GM23248 (cell line): ENCODE measurements at regions not wholly inside any gene's neighbourhood (a gene's known extent, or its start where the extent isn't known, plus 50 kb on each side); places are given as distances from the start of the nearest gene placed in this dataset.

ENCODE experiments used
- DNase-seq: peaks from one replicate; pipeline ENCODE4 v3.0.0-alpha.2; 2015
- H2AFZ ChIP-seq: fragments of 200-600 bp; sonication (generic); 2 replicates; pipeline ENCODE4 v1.6.1; 2016; ENCODE audit warnings: antibody characterized with exemption
- H3F3A ChIP-seq: fragments of 200-600 bp; sonication (generic); 2 replicates; pipeline ENCODE4 v1.6.1; 2016; ENCODE audit warnings: mild to moderate bottlenecking, antibody characterized with exemption, mixed run types; ENCODE audit not compliant: insufficient read depth
- H3K27ac ChIP-seq: fragments of 200-600 bp; sonication (generic); 2 replicates; pipeline ENCODE4 v1.5.1; 2016; ENCODE audit warnings: mild to moderate bottlenecking
- H3K27me3 ChIP-seq: fragments of 200-600 bp; sonication (generic); replicated peaks from 2 replicates; pipeline ENCODE4 v1.6.1; 2016; ENCODE audit warnings: mild to moderate bottlenecking; ENCODE audit not compliant: insufficient read depth
- H3K36me3 ChIP-seq: fragments of 200-600 bp; sonication (generic); 2 replicates; pipeline ENCODE4 v1.6.1; 2016; ENCODE audit warnings: low read depth, mild to moderate bottlenecking
- H3K4me1 ChIP-seq: fragments of 200-600 bp; sonication (generic); 2 replicates; pipeline ENCODE4 v1.6.1; 2016; ENCODE audit warnings: mild to moderate bottlenecking; ENCODE audit not compliant: insufficient read depth
- H3K4me2 ChIP-seq: fragments of 200-600 bp; sonication (generic); one replicate; pipeline ENCODE4 v1.6.1; 2016; ENCODE audit warnings: mild to moderate bottlenecking; ENCODE audit not compliant: unreplicated experiment
- H3K4me3 ChIP-seq: fragments of 200-600 bp; sonication (generic); 2 replicates; pipeline ENCODE4 v1.5.1; 2016; ENCODE audit warnings: mild to moderate bottlenecking
- H3K79me2 ChIP-seq: fragments of 200-600 bp; sonication (generic); 2 replicates; pipeline ENCODE4 v1.6.1; 2016; ENCODE audit warnings: mild to moderate bottlenecking; ENCODE audit not compliant: insufficient read depth
- H3K9ac ChIP-seq: fragments of 200-600 bp; sonication (generic); 2 replicates; pipeline ENCODE4 v1.6.1; 2016; ENCODE audit warnings: mild to moderate bottlenecking
- H3K9me2 ChIP-seq: fragments of 200-600 bp; sonication (generic); 2 replicates; pipeline ENCODE4 v1.6.1; 2016; ENCODE audit warnings: mixed run types, mild to moderate bottlenecking, moderate library complexity; ENCODE audit not compliant: insufficient read depth
- H3K9me3 ChIP-seq: fragments of 200-600 bp; sonication (generic); one replicate; pipeline ENCODE4 v1.6.1; 2017; ENCODE audit warnings: low read depth
- H4K20me1 ChIP-seq: fragments of 200-600 bp; sonication (generic); 2 replicates; pipeline ENCODE4 v1.6.0; 2016; ENCODE audit not compliant: insufficient read depth
- EZH2 ChIP-seq: fragments of 200-600 bp; sonication (generic); IDR thresholded peaks from 2 replicates; pipeline ENCODE4 v1.6.1; 2018; ENCODE audit warnings: antibody characterized with exemption, mild to moderate bottlenecking; ENCODE audit not compliant: insufficient read depth, poor library complexity, severe bottlenecking
- EZH2phosphoT487 ChIP-seq: fragments of 200-600 bp; sonication (generic); IDR thresholded peaks from 2 replicates; pipeline ENCODE4 v1.6.1; 2018; ENCODE audit warnings: antibody characterized with exemption, moderate library complexity, mild to moderate bottlenecking, low read depth; ENCODE audit not compliant: insufficient read depth
- WGBS, 2 experiments: methylation state at CpG; one replicate each; pipeline ENCODE4 v1.1.6; 2015 to 2017; ENCODE audit warnings: low lambda C conversion rate in 2 of 2, low coverage in 1 of 2; ENCODE audit errors: missing lambda C conversion rate in 2 of 2; 5-methylcytosine and 5-hydroxymethylcytosine counted together
- in situ Hi-C: fragments of 300-500 bp; cut with MboI; formaldehyde crosslinking; loops from 2 replicates; pipeline ENCODE4 v1.15.0; 2020

DNA sequence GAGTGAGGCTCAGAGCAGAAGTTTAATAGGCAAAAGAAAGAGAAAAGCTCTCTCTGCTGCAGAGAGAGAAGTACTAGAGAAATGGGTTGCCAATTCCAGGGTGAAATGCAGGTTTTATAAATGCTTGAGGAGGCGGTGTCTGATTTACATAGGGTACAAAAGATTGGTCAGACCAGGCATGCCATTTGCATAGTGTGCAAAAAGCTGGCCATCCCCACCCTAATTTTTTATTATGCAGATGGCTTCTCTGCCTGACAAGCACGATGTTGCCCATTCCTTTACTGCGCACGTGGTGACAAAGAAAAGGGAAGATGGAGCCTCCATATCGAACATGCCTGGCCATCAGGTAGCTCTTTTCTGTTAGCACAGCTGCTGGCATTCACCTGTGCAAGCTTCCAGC lies 209.3 kb upstream of the PPFIA2 start:
- Histone ChIP-seq H3K4me3 (no peak overlapping the region), H3K36me3 (no peaks in the 10 kb centered on the region), H3F3A (no peaks in the 10 kb centered on the region), H3K9ac (no peak overlapping the region), H3K4me2 (no peak overlapping the region), H3K4me1 (no peaks in the 10 kb centered on the region), H3K27me3 (no peaks in the 10 kb centered on the region), H3K9me2 (no peaks in the 10 kb centered on the region), H3K79me2 (no peaks in the 10 kb centered on the region), H3K9me3 (no peaks in the 10 kb centered on the region), H3K27ac (no peak overlapping the region), H4K20me1 (no peaks in the 10 kb centered on the region), H2AFZ (no peak overlapping the region)
- 53% methylated on average over 5 of the region's 5 CpGs for WGBS, 2 experiments
- in situ Hi-C loops, result no loop called here
- no peak for TF ChIP-seq EZH2phosphoT487
- no peak for TF ChIP-seq EZH2
- DNase-seq, result no peak

DNA sequence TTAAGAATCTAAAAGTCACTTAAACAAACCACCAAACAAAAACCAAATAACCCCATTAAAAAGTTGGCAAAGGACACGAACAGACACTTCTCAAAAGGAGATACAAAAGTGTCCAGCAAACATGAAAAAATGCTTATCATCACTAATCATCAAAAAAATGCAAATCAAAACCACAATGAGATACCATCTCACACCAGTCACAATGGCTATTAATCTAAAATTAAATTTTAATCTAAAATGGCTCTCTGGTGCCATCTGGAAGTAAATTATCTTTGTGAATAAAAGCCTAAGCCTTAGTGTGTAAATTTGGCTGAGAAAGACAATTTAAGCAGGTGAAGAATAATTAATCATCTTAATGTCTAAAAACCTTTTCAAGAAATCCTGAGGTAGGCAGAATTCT lies 204.5 kb upstream of the PPFIA2 start:
- Histone ChIP-seq H2AFZ (no peak overlapping the region), H3K79me2 (no peaks in the 10 kb centered on the region), H3K27me3 (no peaks in the 10 kb centered on the region), H3K9ac (no peak overlapping the region), H3F3A (no peaks in the 10 kb centered on the region), H3K4me2 (no peak overlapping the region), H3K4me3 (no peak overlapping the region), H3K9me3 (no peaks in the 10 kb centered on the region), H3K4me1 (no peaks in the 10 kb centered on the region), H3K27ac (no peak overlapping the region), H3K9me2 (no peaks in the 10 kb centered on the region), H4K20me1 (no peaks in the 10 kb centered on the region), H3K36me3 (no peaks in the 10 kb centered on the region)
- TF ChIP-seq EZH2 (no peak), EZH2phosphoT487 (no peak)
- DNase-seq, result no peak
- 23 to 32% methylated on average over 1 of the region's 1 CpG for WGBS, 2 experiments
- in situ Hi-C loops, result no loop called here

DNA sequence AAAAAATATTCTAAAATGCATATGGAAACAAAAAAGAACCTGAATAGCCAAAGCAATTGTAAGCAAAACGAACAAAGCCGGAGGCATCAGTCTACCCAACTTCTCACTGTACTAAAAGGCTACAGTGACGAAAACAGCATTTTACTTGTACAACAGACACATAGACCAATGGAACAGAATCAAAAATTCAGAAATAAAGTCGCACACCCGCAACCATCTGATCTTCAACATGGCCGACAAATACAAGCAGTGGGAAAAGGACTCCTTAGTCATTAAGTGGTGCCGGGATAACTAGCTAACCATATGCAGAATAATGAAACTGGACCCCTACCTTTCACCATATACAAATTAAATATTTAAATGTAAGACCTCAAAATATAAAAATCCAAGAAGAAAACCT lies 203.9 kb upstream of the PPFIA2 start:
- Histone ChIP-seq H3K9me3 (no peaks in the 10 kb centered on the region), H3K4me1 (no peaks in the 10 kb centered on the region), H2AFZ (no peak overlapping the region), H4K20me1 (no peaks in the 10 kb centered on the region), H3K27ac (no peak overlapping the region), H3K9me2 (no peaks in the 10 kb centered on the region), H3K79me2 (no peaks in the 10 kb centered on the region), H3K36me3 (no peaks in the 10 kb centered on the region), H3K9ac (no peak overlapping the region), H3K27me3 (no peaks in the 10 kb centered on the region), H3K4me2 (no peak overlapping the region), H3K4me3 (no peak overlapping the region), H3F3A (no peaks in the 10 kb centered on the region)
- 81 to 84% methylated on average over 7 of the region's 7 CpGs for WGBS, 2 experiments
- TF ChIP-seq EZH2, result no peak
- TF ChIP-seq EZH2phosphoT487, result no peak
- DNase-seq, result no peak
- in situ Hi-C loops, result no loop called here

DNA sequence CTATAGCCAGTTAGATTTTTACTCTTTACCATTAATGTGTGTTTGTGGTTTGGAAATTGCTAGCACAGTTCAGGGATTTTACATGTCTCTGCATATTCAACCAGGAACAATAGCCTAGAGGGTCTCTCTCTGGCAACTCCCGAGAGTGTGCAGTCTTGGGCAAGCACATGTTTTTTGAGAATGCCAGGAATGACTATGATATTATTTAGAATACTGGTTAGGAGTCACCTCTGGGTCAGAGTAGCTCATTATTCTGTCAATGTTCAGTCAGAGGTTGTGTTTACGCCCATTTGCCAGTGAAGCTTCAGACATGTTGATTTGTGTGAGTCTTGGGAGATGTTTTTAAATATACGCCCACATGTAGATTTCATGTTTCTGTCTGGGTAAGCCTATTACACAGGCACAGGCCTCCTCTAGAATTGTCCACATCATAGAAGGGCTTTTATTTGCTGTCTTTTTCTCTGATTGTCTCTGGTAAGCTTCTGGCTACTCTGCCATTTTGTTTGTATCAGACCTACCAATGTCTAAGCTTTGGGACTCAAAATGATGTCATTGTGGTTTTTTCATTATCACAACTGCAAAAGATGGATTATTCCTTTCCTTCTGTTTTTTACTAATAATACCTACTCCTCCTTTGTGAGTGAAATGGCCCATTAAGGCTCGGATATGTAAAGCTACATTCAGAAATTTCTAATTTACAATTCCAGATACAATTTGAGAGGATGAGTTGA lies 203.1 kb upstream of the PPFIA2 start:
- no peak for DNase-seq
- Histone ChIP-seq H3K27me3 (no peaks in the 10 kb centered on the region), H2AFZ (no peak overlapping the region), H3K36me3 (no peaks in the 10 kb centered on the region), H3K9me3 (no peaks in the 10 kb centered on the region), H3K4me3 (no peak overlapping the region), H3K27ac (no peak overlapping the region), H3K9me2 (no peaks in the 10 kb centered on the region), H3K4me1 (no peaks in the 10 kb centered on the region), H4K20me1 (no peaks in the 10 kb centered on the region), H3F3A (no peaks in the 10 kb centered on the region), H3K9ac (no peak overlapping the region), H3K4me2 (no peak overlapping the region), H3K79me2 (no peaks in the 10 kb centered on the region)
- TF ChIP-seq EZH2 (no peak), EZH2phosphoT487 (no peak)
- in situ Hi-C loops, result no loop called here
- WGBS, 2 experiments, result 56 to 63% methylated on average over 4 of the region's 4 CpGs
